ENCODE measurements at regions not wholly inside any gene's neighbourhood (a gene's known extent, or its start where the extent isn't known, plus 50 kb on each side); places are given as distances from the start of the nearest gene placed in this dataset.

DNA sequence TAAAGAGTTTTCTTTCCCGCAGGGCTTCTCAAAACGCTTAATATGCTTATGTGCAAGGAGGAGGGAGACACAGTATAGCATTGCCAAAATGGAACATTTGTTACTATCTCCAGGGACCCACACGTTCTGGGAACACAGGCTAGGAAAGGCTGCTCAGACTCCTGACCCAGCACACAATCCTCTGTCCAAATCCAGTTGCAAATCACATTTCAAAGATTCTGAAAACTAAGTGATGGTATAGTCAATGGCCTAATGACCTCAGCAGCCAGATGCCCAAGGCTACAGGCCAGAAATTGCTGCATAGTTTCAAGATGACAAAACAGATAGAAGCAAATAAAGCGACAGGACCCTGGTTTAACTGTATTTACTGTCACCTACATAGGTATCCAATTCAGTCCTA is 97.0 kb upstream of the GRIP1 start:
- Histone ChIP-seq H3K27me3 (ENCODE audit: control insufficient read depth, insufficient read depth, low read length) (no peaks in the 10 kb centered on the region), H3K4me3 (ENCODE audit: low read length) (no peak overlapping the region), H3K27ac (ENCODE audit: low read length) (peak overlapping the region; percentile 58), H3K9me3 (ENCODE audit: control insufficient read depth, insufficient read depth, low read length) (no peaks in the 10 kb centered on the region), H3K4me1 (ENCODE audit: control insufficient read depth, insufficient read depth, low read length) (peaks cover 9% of the 10 kb centered on the region), H3K36me3 (ENCODE audit: control insufficient read depth, insufficient read depth, low read length) (no peaks in the 10 kb centered on the region)
- Mint-ChIP-seq H3K9me3 (peaks cover 0 to 3% of the 10 kb centered on the region in 2 donors), H3K27ac (peak overlapping the region in 1 of 2 donors; percentile 72), H3K27me3 (ENCODE audit: low read depth in 2 of 2) (peaks cover 23 to 26% of the 10 kb centered on the region in 2 donors), H3K36me3 (peaks cover 13% of the 10 kb centered on the region), H3K4me1 (peaks cover 44 to 59% of the 10 kb centered on the region in 2 donors), H3K4me3 (no peak overlapping the region)
- TF ChIP-seq, protein P1, sequence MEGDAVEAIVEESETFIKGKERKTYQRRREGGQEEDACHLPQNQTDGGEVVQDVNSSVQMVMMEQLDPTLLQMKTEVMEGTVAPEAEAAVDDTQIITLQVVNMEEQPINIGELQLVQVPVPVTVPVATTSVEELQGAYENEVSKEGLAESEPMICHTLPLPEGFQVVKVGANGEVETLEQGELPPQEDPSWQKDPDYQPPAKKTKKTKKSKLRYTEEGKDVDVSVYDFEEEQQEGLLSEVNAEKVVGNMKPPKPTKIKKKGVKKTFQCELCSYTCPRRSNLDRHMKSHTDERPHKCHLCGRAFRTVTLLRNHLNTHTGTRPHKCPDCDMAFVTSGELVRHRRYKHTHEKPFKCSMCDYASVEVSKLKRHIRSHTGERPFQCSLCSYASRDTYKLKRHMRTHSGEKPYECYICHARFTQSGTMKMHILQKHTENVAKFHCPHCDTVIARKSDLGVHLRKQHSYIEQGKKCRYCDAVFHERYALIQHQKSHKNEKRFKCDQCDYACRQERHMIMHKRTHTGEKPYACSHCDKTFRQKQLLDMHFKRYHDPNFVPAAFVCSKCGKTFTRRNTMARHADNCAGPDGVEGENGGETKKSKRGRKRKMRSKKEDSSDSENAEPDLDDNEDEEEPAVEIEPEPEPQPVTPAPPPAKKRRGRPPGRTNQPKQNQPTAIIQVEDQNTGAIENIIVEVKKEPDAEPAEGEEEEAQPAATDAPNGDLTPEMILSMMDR (IDR thresholded peaks at IDR 0.05), result no peak
- WGBS (ENCODE audit: insufficient coverage), result 91% methylated on average over 3 of the region's 4 CpGs
- DNase-seq (no peak), ATAC-seq (no peak)
- intact Hi-C loops (cut with micrococcal nuclease), result loop anchor here (5.0 kb wide), 1 partner anchor 39 kb away; no protein-coding TSS in a partner anchor

DNA sequence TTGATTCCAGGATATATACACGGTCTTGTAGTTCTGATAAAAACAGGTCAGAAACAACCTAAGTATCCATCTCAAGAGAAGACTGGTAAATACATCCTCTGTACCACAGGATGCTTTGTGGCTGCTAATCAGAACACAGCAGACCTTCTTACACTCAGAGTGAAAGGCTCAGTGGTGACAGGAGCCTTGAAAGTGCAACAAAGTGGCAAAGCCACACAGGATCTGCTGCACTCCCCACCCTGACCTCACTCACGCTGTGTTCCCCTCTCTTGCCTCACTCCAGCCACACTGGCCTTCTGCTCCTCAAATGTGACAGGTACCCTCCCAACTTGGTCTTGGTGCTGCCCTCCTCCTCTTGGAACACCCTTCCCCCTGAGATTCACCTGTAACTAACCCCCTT is 98.1 kb upstream of the GRIP1 start:
- peaks cover 0 to 3% of the 10 kb centered on the region in 2 donors for H3K9me3 Mint-ChIP-seq
- Histone ChIP-seq H3K36me3 (ENCODE audit: control insufficient read depth, insufficient read depth, low read length) (no peaks in the 10 kb centered on the region), H3K4me1 (ENCODE audit: control insufficient read depth, insufficient read depth, low read length) (peaks cover 9% of the 10 kb centered on the region), H3K9me3 (ENCODE audit: control insufficient read depth, insufficient read depth, low read length) (no peaks in the 10 kb centered on the region), H3K27me3 (ENCODE audit: control insufficient read depth, insufficient read depth, low read length) (no peaks in the 10 kb centered on the region), H3K27ac (ENCODE audit: low read length) (peak overlapping the region; percentile 56), H3K4me3 (ENCODE audit: low read length) (no peak overlapping the region)
- ATAC-seq (peak; percentile 93 to 99 (median 96)), DNase-seq (peak; percentile 51 to 69)
- H3K4me1 Mint-ChIP-seq, result peaks cover 53 to 59% of the 10 kb centered on the region in 2 donors
- TF ChIP-seq, protein P1 (IDR thresholded peaks at IDR 0.05), result no peak
- H3K4me3 Mint-ChIP-seq, result peak overlapping the region; percentile 84
- WGBS (ENCODE audit: insufficient coverage), result 13% methylated on average over 2 of the region's 2 CpGs
- peaks cover 13% of the 10 kb centered on the region for H3K36me3 Mint-ChIP-seq
- H3K27ac Mint-ChIP-seq, result peak overlapping the region; percentile 72 to 91
- H3K27me3 Mint-ChIP-seq (ENCODE audit: low read depth in 2 of 2), result peaks cover 23 to 26% of the 10 kb centered on the region in 2 donors
- intact Hi-C loops (cut with micrococcal nuclease), result loop anchor here (5.0 kb wide), 1 partner anchor 40 kb away; no protein-coding TSS in a partner anchor

DNA sequence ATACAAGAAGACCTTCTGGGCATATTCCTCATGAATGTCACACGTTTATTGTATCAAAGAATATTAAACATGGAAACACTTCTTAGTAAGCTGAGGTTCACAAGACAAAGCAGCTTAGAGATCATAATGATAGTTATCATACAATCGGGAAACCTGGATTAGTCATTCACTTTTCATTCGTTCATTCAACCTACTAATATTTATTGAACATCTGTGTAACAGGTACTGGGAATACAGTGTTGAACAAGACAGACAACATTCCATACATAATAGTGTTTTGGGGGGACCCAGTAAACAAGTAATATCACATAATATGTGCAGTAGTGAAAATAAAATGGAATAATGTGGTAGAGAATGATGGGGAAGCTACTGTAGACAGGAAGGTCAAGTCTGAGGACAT is 100.6 kb upstream of the GRIP1 start:
- Histone ChIP-seq H3K9me3 (ENCODE audit: control insufficient read depth, insufficient read depth, low read length) (no peaks in the 10 kb centered on the region), H3K4me3 (ENCODE audit: low read length) (no peak overlapping the region), H3K36me3 (ENCODE audit: control insufficient read depth, insufficient read depth, low read length) (no peaks in the 10 kb centered on the region), H3K4me1 (ENCODE audit: control insufficient read depth, insufficient read depth, low read length) (peaks cover 9% of the 10 kb centered on the region), H3K27ac (ENCODE audit: low read length) (no peak overlapping the region), H3K27me3 (ENCODE audit: control insufficient read depth, insufficient read depth, low read length) (no peaks in the 10 kb centered on the region)
- ATAC-seq (no peak), DNase-seq (no peak)
- intact Hi-C loops (cut with micrococcal nuclease), result loop anchor here (5.0 kb wide), 1 partner anchor 42 kb away; no protein-coding TSS in a partner anchor
- 94% methylated on average over 3 of the region's 3 CpGs for WGBS (ENCODE audit: insufficient coverage)
- TF ChIP-seq, protein P1 (IDR thresholded peaks at IDR 0.05), result no peak
- Mint-ChIP-seq H3K9me3 (peaks cover 0 to 3% of the 10 kb centered on the region in 2 donors), H3K4me3 (no peak overlapping the region), H3K36me3 (peaks cover 13% of the 10 kb centered on the region), H3K4me1 (peaks cover 54 to 55% of the 10 kb centered on the region in 2 donors), H3K27me3 (ENCODE audit: low read depth in 2 of 2) (peaks cover 15 to 26% of the 10 kb centered on the region in 2 donors), H3K27ac (no peak overlapping the region)
